H1 (cell line): ENCODE measurements at regions not wholly inside any gene's neighbourhood (a gene's known extent, or its start where the extent isn't known, plus 50 kb on each side); places are given as distances from the start of the nearest gene placed in this dataset.

Source experiments
- CBX5 ChIP-seq: fragments of 300-800, 300-1000 bp; sonication (generic); IDR thresholded peaks from 2 replicates; pipeline ENCODE4 v1.7.1; 2016; ENCODE audit warnings: antibody characterized with exemption, low read length, low read depth
- EP300 ChIP-seq, 2 experiments: IDR thresholded peaks; 1 replicate in 1 of 2; 2 replicates in 1 of 2; pipeline ENCODE4 v1.6.1; 2011 to 2012; ENCODE audit warnings: low read depth in 2 of 2, low read length in 2 of 2, mild to moderate bottlenecking in 2 of 2, borderline replicate concordance in 1 of 2, inconsistent platforms in 1 of 2, moderate library complexity in 1 of 2
- EZH2 ChIP-seq: fragments of 200-600 bp; sonication (generic); IDR thresholded peaks from 2 replicates; pipeline ENCODE4 v1.7.1; 2012; ENCODE audit warnings: low read depth, mild to moderate bottlenecking, moderate library complexity, low read length, inconsistent platforms; ENCODE audit not compliant: severe bottlenecking
- GABPA ChIP-seq: IDR thresholded peaks from 2 replicates; pipeline ENCODE4 v1.6.1; 2011; ENCODE audit warnings: mild to moderate bottlenecking, low read length, moderate library complexity, borderline replicate concordance; ENCODE audit not compliant: insufficient read depth
- JUN ChIP-seq: IDR thresholded peaks from 2 replicates; pipeline ENCODE4 v1.6.1; 2011; ENCODE audit warnings: low read depth, mild to moderate bottlenecking, improper control_type of control experiment, low read length
- JUND ChIP-seq: IDR thresholded peaks from 2 replicates; pipeline ENCODE4 v1.6.1; 2011; ENCODE audit warnings: mild to moderate bottlenecking, improper control_type of control experiment, low read length
- POLR2A ChIP-seq, 2 experiments: IDR thresholded peaks; 1 replicate in 1 of 2; 2 replicates in 1 of 2; pipeline ENCODE4 v1.6.1; 2011; ENCODE audit warnings: low read depth in 2 of 2, low read length in 2 of 2, mild to moderate bottlenecking in 2 of 2; ENCODE audit errors: control extremely low read depth in 1 of 2
- POLR2AphosphoS5 ChIP-seq: IDR thresholded peaks from 2 replicates; pipeline ENCODE4 v1.6.1; 2011; ENCODE audit warnings: low read depth, low read length
- RXRA ChIP-seq: IDR thresholded peaks from 2 replicates; pipeline ENCODE4 v1.6.1; 2011; ENCODE audit warnings: low read depth, mild to moderate bottlenecking, low read length, moderate library complexity; ENCODE audit not compliant: insufficient read depth
- SP1 ChIP-seq: IDR thresholded peaks from 2 replicates; pipeline ENCODE4 v1.6.1; 2011; ENCODE audit warnings: low read depth, low read length
- TAF1 ChIP-seq: IDR thresholded peaks from 2 replicates; pipeline ENCODE4 v1.6.1; 2011; ENCODE audit warnings: mild to moderate bottlenecking, low read depth, low read length
- ZNF274 ChIP-seq: IDR thresholded peaks from 2 replicates; pipeline ENCODE4 v1.7.0; 2012; ENCODE audit warnings: low read length, borderline replicate concordance; ENCODE audit errors: extremely low read depth
- TF ChIP-seq, protein P1 (sequence below), 3 experiments: IDR thresholded peaks; 1 replicate in 2 of 3; 2 replicates in 1 of 3; pipeline versions ENCODE4 v1.5.1 to v1.6.1; 2011; ENCODE audit warnings: low read length in 3 of 3, mild to moderate bottlenecking in 3 of 3, inconsistent platforms in 2 of 3, low read depth in 1 of 3, moderate library complexity in 1 of 3; ENCODE audit not compliant: insufficient read depth in 1 of 3; ENCODE audit errors: control extremely low read depth in 1 of 3
- TF ChIP-seq, protein P2 (sequence below): IDR thresholded peaks from 2 replicates; pipeline ENCODE4 v1.6.1; 2012; ENCODE audit warnings: inconsistent platforms

DNA sequence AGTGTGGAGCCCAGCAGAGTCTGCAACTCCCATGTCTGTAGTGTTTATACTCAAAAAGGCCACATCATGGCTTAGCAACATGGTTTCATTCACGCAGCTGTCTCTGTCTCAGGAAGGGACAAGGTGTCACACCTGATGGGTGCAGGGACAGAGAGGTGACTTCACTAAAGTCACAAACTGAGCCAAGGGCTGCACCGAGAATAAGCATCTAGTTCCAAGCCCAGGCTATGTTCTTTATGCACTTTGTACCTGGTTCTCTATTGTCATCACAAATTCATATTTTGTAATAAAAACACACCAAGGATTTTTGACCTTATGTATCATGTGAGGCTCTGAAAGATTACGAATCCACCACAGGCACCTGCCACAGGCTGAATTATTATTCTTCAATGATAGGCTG is 64.9 kb upstream of the STK32A start:
- TF ChIP-seq, protein P1, sequence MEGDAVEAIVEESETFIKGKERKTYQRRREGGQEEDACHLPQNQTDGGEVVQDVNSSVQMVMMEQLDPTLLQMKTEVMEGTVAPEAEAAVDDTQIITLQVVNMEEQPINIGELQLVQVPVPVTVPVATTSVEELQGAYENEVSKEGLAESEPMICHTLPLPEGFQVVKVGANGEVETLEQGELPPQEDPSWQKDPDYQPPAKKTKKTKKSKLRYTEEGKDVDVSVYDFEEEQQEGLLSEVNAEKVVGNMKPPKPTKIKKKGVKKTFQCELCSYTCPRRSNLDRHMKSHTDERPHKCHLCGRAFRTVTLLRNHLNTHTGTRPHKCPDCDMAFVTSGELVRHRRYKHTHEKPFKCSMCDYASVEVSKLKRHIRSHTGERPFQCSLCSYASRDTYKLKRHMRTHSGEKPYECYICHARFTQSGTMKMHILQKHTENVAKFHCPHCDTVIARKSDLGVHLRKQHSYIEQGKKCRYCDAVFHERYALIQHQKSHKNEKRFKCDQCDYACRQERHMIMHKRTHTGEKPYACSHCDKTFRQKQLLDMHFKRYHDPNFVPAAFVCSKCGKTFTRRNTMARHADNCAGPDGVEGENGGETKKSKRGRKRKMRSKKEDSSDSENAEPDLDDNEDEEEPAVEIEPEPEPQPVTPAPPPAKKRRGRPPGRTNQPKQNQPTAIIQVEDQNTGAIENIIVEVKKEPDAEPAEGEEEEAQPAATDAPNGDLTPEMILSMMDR (IDR thresholded peaks at IDR 0.05; ENCODE audit: control extremely low read depth in 1 of 3, insufficient read depth in 1 of 3, low read depth in 1 of 3, low read length in 3 of 3) = no peak
- TF ChIP-seq, protein P2, sequence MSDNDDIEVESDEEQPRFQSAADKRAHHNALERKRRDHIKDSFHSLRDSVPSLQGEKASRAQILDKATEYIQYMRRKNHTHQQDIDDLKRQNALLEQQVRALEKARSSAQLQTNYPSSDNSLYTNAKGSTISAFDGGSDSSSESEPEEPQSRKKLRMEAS = no peak
- TF ChIP-seq JUND (no peak), JUN (no peak), RXRA (no peak), TAF1 (no peak), POLR2AphosphoS5 (no peak), GABPA (no peak), CBX5 (no peak), ZNF274 (no peak), EZH2 (no peak), EP300 (IDR thresholded peaks at IDR 0.05; ENCODE audit: borderline replicate concordance in 1 of 2, low read depth in 2 of 2, low read length in 2 of 2) (no peak), SP1 (no peak), POLR2A (IDR thresholded peaks at IDR 0.05; ENCODE audit: control extremely low read depth in 1 of 2, low read depth in 2 of 2, low read length in 2 of 2) (no peak)
